Sigmoid colon (tissue), 6 donors: ENCODE measurements at regions not wholly inside any gene's neighbourhood (a gene's known extent, or its start where the extent isn't known, plus 50 kb on each side); places are given as distances from the start of the nearest gene placed in this dataset.

Source experiments
- DNase-seq: peaks from one replicate; pipeline ENCODE4 v3.0.0-alpha.2; 2019
- H3K27ac ChIP-seq, 4 donors: fragments of 200-600 bp; sonication (generic); one replicate each; pipeline ENCODE4 v1.5.1; 2016 to 2019; ENCODE audit warnings: mild to moderate bottlenecking in 1 of 4
- H3K27me3 ChIP-seq, 3 donors: fragments of 200-600 bp; sonication (generic); one replicate each; pipeline ENCODE4 v1.5.1; 2019; ENCODE audit warnings: mild to moderate bottlenecking in 1 of 3
- H3K36me3 ChIP-seq, 4 donors: fragments of 200-600 bp; sonication (generic); one replicate each; pipeline ENCODE4 v1.5.1; 2016 to 2019
- H3K4me1 ChIP-seq, 4 donors: fragments of 200-600 bp; sonication (generic); one replicate each; pipeline ENCODE4 v1.5.1; 2017 to 2019
- H3K4me3 ChIP-seq, 4 donors: fragments of 200-600 bp; sonication (generic); one replicate each; pipeline ENCODE4 v1.5.1; 2017 to 2019; ENCODE audit warnings: mild to moderate bottlenecking in 2 of 4, moderate library complexity in 1 of 4
- H3K9me3 ChIP-seq, 4 donors: fragments of 200-600 bp in 3 of 4; sonication (generic) in 3 of 4; one replicate each; pipeline versions ENCODE4 v1.5.1 to v1.6.1; 2013 to 2019
- CTCF ChIP-seq, 4 experiments: fragments of 450-650 bp in 3 of 4; fragments of 200-600 bp in 1 of 4; IDR thresholded peaks; one replicate each; pipeline ENCODE4 v1.5.1; 2016 to 2019; ENCODE audit warnings: antibody characterized with exemption in 4 of 4, mild to moderate bottlenecking in 3 of 4, moderate library complexity in 2 of 4
- EP300 ChIP-seq, 4 donors: sonication (generic); formaldehyde crosslinking; IDR thresholded peaks; one replicate each; pipeline ENCODE4 v1.6.1; 2017; ENCODE audit warnings: antibody characterized with exemption in 4 of 4
- POLR2A ChIP-seq, 2 donors: fragments of 450-650 bp; IDR thresholded peaks; one replicate each; pipeline ENCODE4 v1.6.1; 2016; ENCODE audit warnings: antibody characterized with exemption in 2 of 2, mild to moderate bottlenecking in 2 of 2, moderate library complexity in 2 of 2
- POLR2AphosphoS5 ChIP-seq, 4 donors: sonication (generic); formaldehyde crosslinking; IDR thresholded peaks; one replicate each; pipeline ENCODE4 v1.6.1; 2017; ENCODE audit warnings: antibody characterized with exemption in 4 of 4
- WGBS, 2 donors: extraction: QIAGEN DNeasy Blood & Tissue Kit; methylation state at CpG; one replicate each; pipeline ENCODE4 v1.1.7; 2013; 5-methylcytosine and 5-hydroxymethylcytosine counted together
- intact Hi-C: fragments of 100-400 bp; cut with DNase I; formaldehyde crosslinking; loops from one replicate; pipeline ENCODE4 v1.15.1; 2023
- donor health status: healthy with polysubstance abuse.
- donor health status: healthy.

DNA sequence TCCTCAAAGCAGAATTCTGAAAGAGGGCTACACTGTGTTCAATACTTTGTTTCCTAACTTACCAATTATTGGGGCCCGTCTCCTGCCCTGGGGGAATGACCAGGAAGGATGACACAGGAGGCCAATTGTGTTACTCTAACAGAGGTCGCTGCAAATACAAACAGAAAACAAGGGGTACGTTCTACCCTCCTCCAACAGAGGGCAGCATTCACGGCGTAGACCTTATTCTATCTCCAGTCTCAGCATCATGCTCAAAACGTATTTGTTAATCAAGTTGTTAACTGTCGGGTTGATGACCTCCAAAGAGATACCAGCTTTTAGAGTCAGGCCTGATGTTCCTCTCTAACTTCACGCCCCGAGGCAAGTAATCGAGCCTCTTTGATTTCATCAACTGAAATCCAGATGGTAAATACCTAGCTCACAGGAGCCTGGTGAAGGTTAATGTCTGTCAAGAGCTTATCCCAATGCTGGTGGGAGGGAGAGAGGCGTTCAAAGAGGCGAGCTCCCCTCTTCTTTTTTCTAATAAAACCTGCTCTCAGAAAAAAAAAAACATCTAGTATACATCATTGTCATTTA, 181.0 kb upstream of the KCNIP4 start:
- Histone ChIP-seq H3K27ac (no peak overlapping the region), H3K4me3 (no peak overlapping the region), H3K27me3 (no peaks in the 10 kb centered on the region), H3K9me3 (no peaks in the 10 kb centered on the region), H3K4me1 (no peaks in the 10 kb centered on the region), H3K36me3 (no peaks in the 10 kb centered on the region)
- TF ChIP-seq EP300 (IDR thresholded peaks at IDR 0.05) (no peak), CTCF (IDR thresholded peaks at IDR 0.05) (peak in 1 of 4 experiments; percentile 18)
- DNase-seq: no peak
- WGBS, 2 donors: 23 to 30% methylated on average over 12 of the region's 12 CpGs
- intact Hi-C loops: no loop called here

DNA sequence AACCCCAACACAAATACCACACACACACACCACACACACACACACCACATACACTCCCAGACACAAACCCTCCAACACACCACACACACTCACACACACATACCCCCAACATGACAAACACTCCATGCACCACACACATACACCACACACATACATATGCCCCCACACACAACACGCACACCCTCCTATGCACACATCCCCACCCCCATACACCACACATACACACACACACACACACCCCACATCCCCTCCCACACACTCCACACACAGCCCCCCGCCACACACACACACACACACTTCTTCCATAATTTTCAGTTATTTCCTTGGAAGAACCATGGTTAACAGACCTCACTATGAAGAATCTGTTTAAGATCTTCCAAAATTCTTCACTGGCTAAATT, 173.5 kb upstream of the KCNIP4 start:
- no peak for TF ChIP-seq EP300 (IDR thresholded peaks at IDR 0.05)
- no peak for TF ChIP-seq POLR2A (IDR thresholded peaks at IDR 0.05)
- TF ChIP-seq POLR2AphosphoS5 (IDR thresholded peaks at IDR 0.05): no peak
- no peak for TF ChIP-seq CTCF (IDR thresholded peaks at IDR 0.05)
- no peak for DNase-seq
- intact Hi-C loops: no loop called here
- peaks cover 2 to 11% (median 3%) of the 10 kb centered on the region in 4 donors for H3K9me3 ChIP-seq
- no peak overlapping the region for H3K27ac ChIP-seq
- no peak overlapping the region for H3K4me3 ChIP-seq
- H3K4me1 ChIP-seq: no peaks in the 10 kb centered on the region
- 93 to 95% methylated on average over 2 of the region's 2 CpGs for WGBS, 2 donors
- no peaks in the 10 kb centered on the region for H3K27me3 ChIP-seq
- no peaks in the 10 kb centered on the region for H3K36me3 ChIP-seq

GRCh38 chr4:22115262-22115661, 166.7 kb upstream of the KCNIP4 start:
- DNase-seq: no peak
- Histone ChIP-seq H3K27ac (no peak overlapping the region), H3K9me3 (no peaks in the 10 kb centered on the region), H3K4me1 (no peaks in the 10 kb centered on the region), H3K27me3 (no peaks in the 10 kb centered on the region), H3K4me3 (no peak overlapping the region), H3K36me3 (no peaks in the 10 kb centered on the region)
- TF ChIP-seq POLR2AphosphoS5 (IDR thresholded peaks at IDR 0.05) (no peak), EP300 (IDR thresholded peaks at IDR 0.05) (no peak)
- intact Hi-C loops: no loop called here
- WGBS, 2 donors: 86 to 90% methylated on average over 2 of the region's 2 CpGs

DNA sequence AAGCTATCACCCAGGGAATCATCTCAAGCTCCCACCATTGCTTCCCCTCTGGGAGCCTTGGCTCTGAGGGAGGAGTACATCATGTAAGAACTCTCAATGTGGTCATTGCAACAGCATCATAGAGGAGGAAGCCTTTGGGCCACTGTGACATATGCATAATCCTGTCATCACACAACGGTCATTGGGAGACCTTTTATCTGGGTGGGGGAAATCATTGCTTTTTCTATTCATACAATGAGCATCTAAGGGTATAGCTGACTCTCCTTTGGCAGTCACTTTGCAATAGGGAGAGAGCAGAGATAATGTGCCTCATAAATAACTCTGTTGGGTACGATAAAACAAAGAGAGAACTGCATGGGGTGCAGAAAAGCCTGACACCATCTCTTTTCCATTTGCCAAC, 155.2 kb upstream of the KCNIP4 start:
- H3K4me1 ChIP-seq: no peaks in the 10 kb centered on the region
- WGBS, 2 donors: 56 to 60% methylated on average over 2 of the region's 2 CpGs
- intact Hi-C loops: no loop called here
- no peaks in the 10 kb centered on the region for H3K9me3 ChIP-seq
- H3K36me3 ChIP-seq: no peaks in the 10 kb centered on the region
- no peak overlapping the region for H3K27ac ChIP-seq
- no peak overlapping the region for H3K4me3 ChIP-seq
- H3K27me3 ChIP-seq: no peaks in the 10 kb centered on the region
- TF ChIP-seq CTCF (IDR thresholded peaks at IDR 0.05) (no peak), POLR2AphosphoS5 (IDR thresholded peaks at IDR 0.05) (no peak), POLR2A (IDR thresholded peaks at IDR 0.05) (no peak), EP300 (IDR thresholded peaks at IDR 0.05) (no peak)
- no peak for DNase-seq

GRCh38 chr4:22099896-22100295, 151.3 kb upstream of the KCNIP4 start:
- Histone ChIP-seq H3K36me3 (no peaks in the 10 kb centered on the region), H3K4me3 (no peak overlapping the region), H3K27me3 (no peaks in the 10 kb centered on the region), H3K4me1 (no peaks in the 10 kb centered on the region), H3K27ac (no peak overlapping the region), H3K9me3 (no peaks in the 10 kb centered on the region)
- DNase-seq: no peak
- TF ChIP-seq POLR2A (IDR thresholded peaks at IDR 0.05) (no peak), CTCF (IDR thresholded peaks at IDR 0.05) (no peak), EP300 (IDR thresholded peaks at IDR 0.05) (no peak), POLR2AphosphoS5 (IDR thresholded peaks at IDR 0.05) (no peak)
- WGBS, 2 donors: 86 to 88% methylated on average over 2 of the region's 2 CpGs
- intact Hi-C loops: no loop called here
